D341Med (cell line): ENCODE measurements at regions not wholly inside any gene's neighbourhood (a gene's known extent, or its start where the extent isn't known, plus 50 kb on each side); places are given as distances from the start of the nearest gene placed in this dataset.
"Not testable (repeated sequence)": the region's sequence is repeated elsewhere in the genome, so short reads cannot be mapped to it uniquely, and the experiment has no call there.

Experiments used
- DNase-seq: peaks from one replicate; pipeline ENCODE4 v3.0.0; 2012; ENCODE audit warnings: low spot score

- no peak for DNase-seq
Observed at GRCh38 chr13:76349700-76350099, 536.5 kb downstream of the KCTD12 start.

GRCh38 chr13:76339649-76340048 is 546.6 kb downstream of the KCTD12 start:
- no peak for DNase-seq

GRCh38 chr13:76338003-76338402 is 548.2 kb downstream of the KCTD12 start:
- DNase-seq = no peak

- no peak for DNase-seq
Observed at GRCh38 chr13:76336889-76337844, 549.0 kb downstream of the KCTD12 start.

- DNase-seq = no peak
Observed at GRCh38 chr13:76335463-76335862, 550.7 kb downstream of the KCTD12 start.

- DNase-seq = no peak
Observed at GRCh38 chr13:76331943-76332712, 554.1 kb downstream of the KCTD12 start.

GRCh38 chr13:76330761-76331160 is 555.4 kb downstream of the KCTD12 start:
- no peak for DNase-seq

GRCh38 chr13:76329866-76330580 is 556.2 kb downstream of the KCTD12 start:
- DNase-seq = no peak

- DNase-seq = no peak
Observed at GRCh38 chr13:76329004-76329403, 557.2 kb downstream of the KCTD12 start.

GRCh38 chr13:76326343-76326742 is 559.9 kb downstream of the KCTD12 start:
- no peak for DNase-seq

- DNase-seq = no peak
Observed at GRCh38 chr13:76319921-76320320, 566.3 kb downstream of the KCTD12 start.

- DNase-seq = no peak
Observed at GRCh38 chr13:76316998-76317527, 569.1 kb downstream of the KCTD12 start.

- no peak for DNase-seq
Observed at GRCh38 chr13:76314495-76314894, 571.7 kb downstream of the KCTD12 start.

- DNase-seq = no peak
Observed at GRCh38 chr13:76307142-76307541, 579.1 kb downstream of the KCTD12 start.

- no peak for DNase-seq
Observed at GRCh38 chr13:76300688-76301087, 585.5 kb downstream of the KCTD12 start.

GRCh38 chr13:76297331-76297730 is 588.9 kb downstream of the KCTD12 start:
- DNase-seq = no peak

- DNase-seq = no peak
Observed at GRCh38 chr13:76296751-76297150, 589.5 kb downstream of the KCTD12 start.

GRCh38 chr13:76295020-76295419 is 591.2 kb downstream of the KCTD12 start:
- DNase-seq = not testable (repeated sequence)

GRCh38 chr13:76293751-76294150 is 592.5 kb downstream of the KCTD12 start:
- DNase-seq = no peak

- DNase-seq = no peak
Observed at GRCh38 chr13:76293346-76293745, 592.9 kb downstream of the KCTD12 start.

- DNase-seq = no peak
Observed at GRCh38 chr13:76292726-76293125, 593.5 kb downstream of the KCTD12 start.

GRCh38 chr13:76292031-76292430 is 594.2 kb downstream of the KCTD12 start:
- no peak for DNase-seq
